ENCODE measurements at regions not wholly inside any gene's neighbourhood (a gene's known extent, or its start where the extent isn't known, plus 50 kb on each side); places are given as distances from the start of the nearest gene placed in this dataset.
A peak's percentile ranks its signal among the peaks of the same experiment; 100 is the strongest.

- DNase-seq, result no peak
These were observed 97.5 kb upstream of the RPS23 start for GRCh38 chr5:82375488-82376244.

GRCh38 chr5:82374637-82375036 lies 96.5 kb upstream of the RPS23 start:
- DNase-seq, result no peak

GRCh38 chr5:82367930-82368329 lies 89.8 kb upstream of the RPS23 start:
- DNase-seq, result no peak

DNA sequence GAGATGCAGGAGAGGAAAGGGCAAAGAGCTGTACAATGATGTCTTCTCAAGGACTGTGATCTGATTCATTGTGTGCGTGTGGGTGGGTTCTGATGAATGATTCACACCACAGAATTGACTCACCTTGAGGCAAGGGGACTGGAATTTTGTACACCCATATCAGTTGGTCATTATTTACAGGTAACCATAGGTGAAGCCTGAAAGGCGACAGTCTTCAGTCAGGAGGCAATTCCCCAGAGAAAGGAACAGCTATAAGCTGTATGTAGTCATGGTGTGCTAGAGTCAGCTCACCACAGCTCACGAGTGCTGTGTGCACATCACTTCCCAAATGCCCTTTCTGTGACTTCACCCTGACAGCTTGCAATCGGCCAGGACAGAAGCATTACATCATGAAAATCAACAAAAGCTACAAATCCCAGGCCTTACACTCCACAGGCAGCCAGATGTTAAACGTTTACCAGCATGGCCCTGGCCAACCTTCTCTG lies 87.6 kb upstream of the RPS23 start:
- peak; percentile 40 for DNase-seq

GRCh38 chr5:82365026-82365425 lies 86.9 kb upstream of the RPS23 start:
- no peak for DNase-seq

- DNase-seq, result peak; percentile 56
These were observed 86.3 kb upstream of the RPS23 start for GRCh38 chr5:82364497-82364896.

DNA sequence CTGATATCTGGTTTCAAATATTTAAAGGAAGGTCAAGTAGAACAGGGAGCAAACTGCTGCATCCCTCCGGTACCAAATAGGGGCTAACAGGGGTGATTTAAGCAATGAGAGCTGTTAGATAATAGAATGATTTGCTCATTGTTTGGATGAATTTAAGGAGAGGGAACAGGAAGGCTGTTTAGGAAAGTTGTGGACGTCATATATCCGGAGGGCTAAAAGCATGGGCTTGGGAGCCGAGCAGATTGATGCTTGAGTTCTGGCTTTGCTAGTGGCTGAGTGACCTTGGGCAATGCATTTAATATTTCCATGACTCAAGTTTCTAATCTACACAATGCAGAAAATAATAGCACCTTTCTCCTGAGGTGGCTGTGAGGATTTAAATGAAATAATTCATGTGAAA lies 85.4 kb upstream of the RPS23 start:
- no peak for DNase-seq

- DNase-seq, result no peak
These were observed 84.5 kb upstream of the RPS23 start for GRCh38 chr5:82362636-82363035.

DNA sequence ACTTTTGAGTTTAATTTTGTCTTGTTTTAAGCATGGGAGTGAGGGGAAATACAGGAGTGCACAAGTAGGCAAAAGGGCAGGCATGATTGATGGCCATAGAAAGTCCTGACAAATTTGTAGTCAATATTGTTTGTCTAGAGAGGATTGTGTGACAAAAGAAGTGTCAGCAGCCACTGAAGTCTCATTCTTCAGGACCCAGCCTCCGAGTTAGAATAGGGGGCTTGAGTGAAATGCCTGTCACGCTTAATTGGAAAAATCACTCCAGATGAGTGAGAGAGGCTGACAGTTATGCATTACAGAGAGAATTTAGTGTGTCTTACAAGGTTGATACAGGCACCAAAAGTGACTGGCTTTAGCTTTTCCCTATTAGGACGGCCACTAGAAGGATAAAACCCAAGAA lies 81.9 kb upstream of the RPS23 start:
- no peak for DNase-seq

DNA sequence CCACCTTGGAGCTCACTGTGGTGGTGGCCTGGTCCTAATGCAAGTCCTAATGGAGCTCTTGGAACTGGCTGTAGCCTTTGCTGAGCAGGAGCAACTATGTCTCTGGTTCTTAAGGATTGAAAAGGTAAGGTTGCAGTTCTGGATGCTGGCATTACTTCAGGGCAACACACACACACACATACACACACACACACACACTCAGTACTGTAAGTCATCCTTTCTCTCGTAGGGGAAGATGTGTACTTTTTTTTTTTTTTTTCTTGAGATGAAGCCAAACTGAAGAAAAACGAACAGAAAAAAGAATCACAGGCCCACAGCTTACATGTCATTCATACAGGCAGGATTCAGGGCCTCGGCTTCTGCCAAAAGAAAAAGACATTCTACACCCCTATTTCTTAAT lies 81.1 kb upstream of the RPS23 start:
- no peak for DNase-seq

- no peak for DNase-seq
These were observed 80.3 kb upstream of the RPS23 start for GRCh38 chr5:82358457-82358856.

DNA sequence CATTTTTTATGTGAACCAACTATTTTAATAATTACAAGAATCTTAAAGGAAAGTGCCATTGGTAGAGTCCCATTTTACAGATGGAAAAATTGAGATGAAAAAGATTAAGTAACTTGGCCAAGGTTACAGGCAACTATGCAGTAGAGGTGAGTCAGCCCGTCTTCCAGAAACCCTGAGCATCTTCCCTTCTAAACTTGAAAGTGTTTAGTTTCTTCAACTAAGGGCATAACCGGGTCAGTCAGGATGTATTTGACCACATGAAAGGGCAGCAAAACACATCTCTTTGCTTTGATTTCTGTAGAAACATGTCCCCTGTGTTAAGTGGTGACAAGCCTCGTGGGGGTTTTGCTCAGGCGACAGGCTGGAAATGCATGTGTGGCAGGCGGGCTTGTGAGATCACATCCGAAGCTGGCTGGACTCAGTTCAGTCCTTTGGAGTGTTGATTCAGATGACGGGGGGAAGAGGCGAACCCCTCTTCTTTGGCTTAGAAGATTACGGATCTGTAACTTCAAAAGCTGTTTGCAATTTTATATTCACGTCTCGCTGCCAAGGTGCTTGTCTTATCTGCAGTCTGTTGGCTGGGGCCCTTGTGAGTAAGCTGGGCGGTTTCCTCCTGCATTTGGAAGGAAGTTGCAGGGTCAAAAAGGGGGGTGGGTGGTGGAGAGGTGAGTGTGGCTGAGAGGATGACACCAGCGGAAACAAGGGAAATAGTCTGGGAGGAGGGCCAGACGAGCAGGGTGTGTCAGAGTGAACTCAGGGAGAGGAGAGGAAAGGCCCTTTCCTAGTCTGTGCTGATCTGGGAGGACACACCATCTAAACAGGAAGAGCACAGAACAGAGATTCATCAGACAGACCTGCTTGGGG lies 78.9 kb upstream of the RPS23 start:
- peak; percentile 9 for DNase-seq

- no peak for DNase-seq
These were observed 77.9 kb upstream of the RPS23 start for GRCh38 chr5:82356021-82356420.

DNA sequence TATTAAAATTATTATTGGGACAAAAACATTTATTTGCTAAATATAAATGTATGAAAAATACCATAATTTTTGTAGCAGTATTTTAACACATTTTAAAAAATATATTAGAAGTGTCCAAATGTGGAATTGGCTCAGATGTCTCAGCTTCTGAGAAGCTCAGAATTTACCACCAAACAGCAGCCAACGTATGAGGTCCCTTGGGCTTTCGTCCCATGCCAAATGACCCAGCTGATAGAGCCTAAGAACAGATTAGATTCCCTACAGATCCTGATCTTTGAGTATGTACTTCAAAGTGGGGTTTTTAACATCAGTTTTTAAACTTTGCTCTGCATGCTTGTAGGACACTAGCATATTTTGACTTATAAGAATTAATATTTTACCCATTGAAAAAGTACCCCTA lies 77.3 kb upstream of the RPS23 start:
- no peak for DNase-seq

DNA sequence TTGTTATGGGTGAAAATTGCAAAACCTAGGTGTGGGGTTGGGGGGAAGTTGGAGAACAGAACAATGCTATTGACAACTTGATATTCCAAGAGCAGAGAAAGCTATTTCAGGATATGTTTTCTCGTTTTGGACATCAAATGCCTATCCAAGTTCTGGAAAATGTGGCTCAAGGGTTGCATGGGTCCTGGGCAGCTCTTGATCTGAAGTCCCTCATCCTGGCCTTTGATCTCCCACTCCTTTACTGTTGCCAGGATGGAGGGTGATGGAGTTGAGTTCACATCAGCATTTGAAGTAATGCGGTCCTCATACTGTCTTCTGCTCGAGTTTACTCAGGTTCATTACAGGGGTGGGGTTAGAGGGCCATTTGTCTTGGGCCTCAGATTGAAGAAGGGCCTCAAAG lies 76.9 kb upstream of the RPS23 start:
- no peak for DNase-seq

DNA sequence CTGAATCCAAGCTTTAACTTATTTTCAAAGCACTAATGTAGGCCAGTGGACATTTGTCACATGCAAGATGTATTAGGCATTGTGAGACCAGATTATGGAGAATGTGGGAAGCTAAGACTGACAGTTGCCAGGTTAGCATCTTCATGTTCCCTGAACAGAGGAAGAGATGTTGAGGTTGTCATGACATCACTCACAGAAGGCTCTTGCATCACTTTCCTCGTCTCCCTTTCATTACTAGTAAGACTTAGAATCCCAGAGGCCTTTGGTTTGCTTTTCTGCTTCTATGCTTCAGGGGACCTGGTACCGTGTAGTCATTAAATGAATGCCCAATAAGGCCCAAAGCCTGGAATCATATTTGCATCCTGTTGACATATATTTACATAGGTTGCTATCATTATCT lies 76.4 kb upstream of the RPS23 start:
- DNase-seq, result no peak

GRCh38 chr5:82353522-82353921 lies 75.4 kb upstream of the RPS23 start:
- DNase-seq, result no peak

DNA sequence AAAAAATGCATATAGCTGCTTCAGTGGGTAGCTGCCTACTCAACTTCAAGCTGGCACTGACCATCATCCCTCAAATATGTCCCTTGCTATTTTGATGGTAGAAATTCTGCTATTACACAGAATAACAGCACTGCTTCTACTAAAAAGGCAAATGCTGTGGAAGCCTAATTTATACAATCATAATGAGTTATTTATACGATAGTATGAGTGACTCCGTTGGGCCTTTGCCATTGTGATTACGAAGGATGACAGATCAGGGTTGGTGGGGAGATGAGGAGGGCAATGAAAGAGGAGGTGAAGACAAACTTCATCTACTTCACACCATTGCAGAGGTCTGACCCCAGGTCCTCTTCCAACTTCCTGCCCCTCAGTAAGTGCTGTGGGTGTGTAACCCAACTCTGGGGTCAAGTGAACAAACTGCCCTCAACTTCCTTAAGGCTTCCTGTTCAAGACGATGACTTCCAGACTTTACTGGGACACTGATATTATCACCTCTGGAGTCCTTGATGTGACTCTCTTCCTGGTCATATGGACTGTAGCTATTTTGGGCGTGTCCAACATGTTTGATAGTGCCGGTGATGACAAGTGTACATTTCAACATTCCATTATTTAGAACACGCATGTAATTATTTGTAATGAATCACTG lies 74.1 kb upstream of the RPS23 start:
- no peak for DNase-seq

DNA sequence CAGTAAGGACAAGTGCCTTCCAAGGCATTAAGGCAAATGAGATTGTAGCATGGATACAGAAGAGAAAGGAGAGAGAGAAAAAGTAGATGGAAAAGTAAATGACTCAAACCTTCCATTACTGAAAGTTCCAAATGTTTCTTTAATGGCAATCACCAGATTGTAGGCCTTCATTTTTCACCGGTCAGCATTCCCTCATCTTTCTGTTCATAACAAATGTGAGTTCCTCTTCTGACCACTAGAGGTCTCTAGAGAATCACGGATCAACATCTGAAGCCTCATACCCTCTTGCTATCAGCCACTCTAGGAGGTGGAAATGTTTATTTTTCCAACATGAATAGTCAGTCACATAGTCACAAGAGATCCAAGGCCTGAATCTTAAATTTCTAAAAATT lies 73.6 kb upstream of the RPS23 start:
- DNase-seq, result peak; percentile 59

DNA sequence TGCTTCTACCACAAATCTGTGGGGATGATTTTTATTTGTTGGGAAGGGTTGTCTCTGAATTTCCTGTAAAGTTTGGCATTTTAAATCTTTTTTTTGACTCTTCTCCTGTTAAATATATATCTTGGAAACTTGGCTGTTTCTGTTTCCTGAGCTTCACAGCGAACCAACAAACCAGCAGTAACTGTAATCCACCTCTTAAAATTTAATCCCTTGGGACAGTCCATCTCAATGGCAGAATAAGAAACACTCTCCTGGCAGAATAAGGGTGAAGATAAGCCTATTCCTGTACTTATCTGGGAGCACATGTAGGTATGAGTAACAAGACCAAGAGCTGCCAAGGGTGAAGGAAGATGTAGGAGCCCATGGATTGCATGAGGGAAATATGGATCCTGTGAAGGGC lies 73.1 kb upstream of the RPS23 start:
- no peak for DNase-seq

DNA sequence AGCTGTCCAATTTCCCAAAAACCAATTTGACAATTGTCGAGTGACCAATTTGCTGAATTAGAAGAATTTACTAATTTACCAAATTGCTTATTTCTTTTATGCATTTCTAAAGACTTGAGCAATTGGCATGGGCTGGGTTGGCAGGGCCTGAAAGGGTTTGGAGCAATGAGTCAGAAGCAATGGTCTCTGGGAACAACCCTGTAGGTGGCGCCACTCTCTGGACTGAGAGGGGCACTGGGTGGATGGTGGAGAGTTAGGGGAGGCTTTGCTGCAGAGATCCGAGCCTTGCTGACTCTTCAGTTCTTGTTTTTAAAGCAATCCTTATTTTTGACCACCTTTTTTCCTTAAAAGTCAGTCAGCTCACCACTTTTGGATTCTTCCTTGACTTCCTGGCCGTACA lies 71.5 kb upstream of the RPS23 start:
- DNase-seq, result peak; percentile 13

- DNase-seq, result no peak
These were observed 70.8 kb upstream of the RPS23 start for GRCh38 chr5:82348784-82349425.

DNA sequence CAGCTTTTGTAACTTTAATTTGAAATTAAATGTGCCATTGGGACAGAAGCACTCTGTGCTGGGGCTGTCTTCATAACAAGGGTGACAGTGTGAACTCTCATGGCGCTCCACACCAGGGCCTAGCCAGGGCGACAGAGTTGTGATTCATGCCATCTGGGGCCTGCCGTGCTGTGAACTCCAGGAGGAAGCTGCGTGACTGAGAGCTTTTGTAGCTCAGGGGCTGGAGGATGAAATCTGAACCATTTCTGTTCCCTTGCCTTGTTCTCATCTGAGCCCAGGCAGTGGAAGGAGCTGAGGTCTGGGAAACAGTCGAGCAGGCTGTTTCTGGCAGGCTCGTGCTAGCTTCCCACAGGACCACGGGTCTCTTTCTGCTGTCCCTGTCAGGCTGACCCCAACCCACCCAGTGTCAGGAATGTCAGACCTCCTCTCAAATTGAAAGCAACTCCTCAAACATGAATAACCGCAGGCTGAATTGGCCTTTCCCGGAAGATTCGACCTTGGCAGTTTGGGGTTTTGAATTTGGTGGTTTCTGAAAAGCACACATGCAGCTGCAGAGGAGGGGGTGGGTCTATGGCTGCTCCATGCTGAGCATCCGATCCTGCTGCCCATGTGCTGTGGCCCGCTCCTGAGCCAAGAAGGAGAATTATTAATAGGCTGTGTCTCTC lies 69.2 kb upstream of the RPS23 start:
- peak; percentile 9 for DNase-seq

All from HCEC 1CT (cell line).